ENCODE measurements at regions not wholly inside any gene's neighbourhood (a gene's known extent, or its start where the extent isn't known, plus 50 kb on each side); places are given as distances from the start of the nearest gene placed in this dataset.
"Not testable (repeated sequence)": the region's sequence is repeated elsewhere in the genome, so short reads cannot be mapped to it uniquely, and the experiment has no call there.

- DNase-seq (ENCODE audit: low read depth): no peak
Measured at GRCh38 chr13:37510441-37510840, 88.1 kb downstream of the POSTN start.

- DNase-seq (ENCODE audit: low read depth): no peak
Measured at GRCh38 chr13:37505531-37505930, 93.0 kb downstream of the POSTN start.

- DNase-seq (ENCODE audit: low read depth): no peak
Measured at GRCh38 chr13:37504251-37504650, 94.3 kb downstream of the POSTN start.

DNA sequence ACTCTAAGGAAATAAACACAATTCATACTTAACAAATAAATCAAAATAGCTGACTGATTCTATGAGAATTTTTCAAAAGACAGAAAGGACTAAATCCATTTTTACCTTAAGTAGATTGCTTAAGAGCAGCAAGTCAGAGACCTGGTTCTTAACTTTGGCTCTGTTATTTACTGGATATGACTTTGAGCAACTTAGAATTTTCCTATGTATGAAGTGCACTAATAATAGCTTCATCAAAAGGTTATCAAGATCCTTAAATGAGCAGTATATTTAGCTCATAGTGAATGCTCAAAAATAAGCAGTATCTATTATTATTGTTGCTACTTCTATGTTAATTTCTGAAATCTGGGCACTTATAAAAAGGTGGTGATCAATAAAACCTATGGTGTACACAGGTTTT is 95.3 kb downstream of the POSTN start:
- DNase-seq (ENCODE audit: low read depth): no peak

DNA sequence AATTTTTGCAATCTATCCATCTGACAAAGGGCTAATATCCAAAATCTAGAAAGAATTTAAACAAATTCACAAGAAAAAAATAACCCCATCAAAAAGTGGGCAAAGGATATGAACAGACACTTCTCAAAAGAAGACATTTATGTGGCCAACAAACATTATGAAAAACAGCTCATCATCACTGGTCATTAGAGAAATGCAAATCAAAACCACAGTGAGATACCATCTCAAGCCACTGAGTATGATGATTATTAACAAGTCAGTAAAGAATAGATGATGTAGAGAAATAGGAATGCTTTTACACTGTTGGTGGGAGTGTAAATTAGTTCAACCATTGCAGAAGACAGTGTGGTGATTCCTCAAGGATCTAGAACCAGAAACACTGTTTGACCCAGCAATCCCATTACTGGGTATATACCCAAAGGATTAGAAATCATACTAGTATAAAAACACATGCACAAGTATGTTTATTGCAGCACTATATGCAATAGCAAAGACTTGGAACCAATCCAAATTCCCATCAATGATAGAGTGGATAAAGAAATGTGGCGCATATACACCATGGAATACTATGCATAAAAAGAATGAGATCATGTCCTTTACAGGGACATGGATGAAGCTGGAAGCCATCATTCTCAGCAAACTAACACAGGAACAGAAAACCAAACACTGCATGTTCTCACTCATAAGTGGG is 96.1 kb downstream of the POSTN start:
- not testable (repeated sequence) for DNase-seq (ENCODE audit: low read depth)

DNA sequence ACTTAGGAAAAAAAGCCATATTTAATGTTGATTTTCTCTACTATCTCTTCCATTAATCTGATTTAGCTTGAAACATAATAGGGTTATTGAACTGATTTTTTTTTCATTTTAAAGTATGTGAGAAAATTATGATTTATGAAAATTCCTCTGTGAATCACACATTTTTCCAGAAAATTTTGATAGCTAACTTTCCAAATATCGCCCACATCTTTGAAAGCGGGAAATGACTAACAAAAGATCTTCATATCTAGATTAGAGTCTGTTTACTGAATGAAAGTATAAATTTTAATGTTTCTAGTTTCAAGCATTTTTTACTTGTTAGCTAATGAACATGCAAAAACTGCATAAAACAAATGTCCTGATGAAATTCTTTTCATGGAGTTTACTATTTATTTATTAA is 97.4 kb downstream of the POSTN start:
- DNase-seq (ENCODE audit: low read depth): no peak

DNA sequence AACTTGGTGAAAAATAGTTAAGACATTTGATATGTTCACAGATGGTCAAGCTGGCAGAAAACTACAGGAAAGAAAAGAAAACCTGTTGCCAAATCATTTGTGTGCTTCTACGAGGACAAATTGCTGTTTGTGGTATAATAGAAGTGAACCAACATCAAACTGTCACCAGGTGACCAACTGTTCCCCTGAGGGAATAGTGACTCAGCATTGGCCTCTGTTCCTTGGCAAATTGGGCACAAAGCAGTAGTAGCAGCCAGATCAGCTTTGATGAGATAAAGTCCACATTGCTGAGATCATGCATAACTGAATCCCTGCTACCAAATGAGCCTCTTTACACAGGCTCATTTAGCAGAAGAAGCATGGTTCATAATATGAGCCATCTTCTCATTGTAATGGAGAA is 103.5 kb downstream of the POSTN start:
- no peak for DNase-seq (ENCODE audit: low read depth)

GRCh38 chr13:37493775-37494174 is 104.8 kb downstream of the POSTN start:
- DNase-seq (ENCODE audit: low read depth): no peak

- no peak for DNase-seq (ENCODE audit: low read depth)
Measured at GRCh38 chr13:37492741-37493514, 105.6 kb downstream of the POSTN start.

- DNase-seq (ENCODE audit: low read depth): no peak
Measured at GRCh38 chr13:37492075-37492474, 106.5 kb downstream of the POSTN start.

DNA sequence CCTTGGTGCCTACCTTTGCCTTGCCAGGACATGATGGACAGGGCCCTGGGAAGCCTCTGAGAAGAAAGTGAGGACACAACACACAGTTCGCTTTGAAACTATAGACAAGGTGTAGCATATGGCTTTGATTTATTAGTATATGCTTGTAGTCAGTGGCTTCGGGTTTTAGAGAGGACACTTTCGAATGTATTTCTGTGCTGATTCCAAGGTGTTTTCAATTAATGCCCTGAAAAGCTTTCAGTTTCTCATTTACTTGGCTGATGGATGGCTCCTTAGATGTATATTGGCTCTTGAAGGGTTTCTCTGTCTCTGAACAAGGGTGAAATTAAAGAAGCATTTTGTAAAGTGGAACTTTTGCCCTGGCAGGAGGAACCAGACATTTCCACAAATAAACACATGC is 106.9 kb downstream of the POSTN start:
- no peak for DNase-seq (ENCODE audit: low read depth)

- DNase-seq (ENCODE audit: low read depth): no peak
Measured at GRCh38 chr13:37490176-37490779, 108.3 kb downstream of the POSTN start.

GRCh38 chr13:37488726-37489125 is 109.8 kb downstream of the POSTN start:
- DNase-seq (ENCODE audit: low read depth): no peak

GRCh38 chr13:37486171-37486681 is 112.3 kb downstream of the POSTN start:
- DNase-seq (ENCODE audit: low read depth): no peak

DNA sequence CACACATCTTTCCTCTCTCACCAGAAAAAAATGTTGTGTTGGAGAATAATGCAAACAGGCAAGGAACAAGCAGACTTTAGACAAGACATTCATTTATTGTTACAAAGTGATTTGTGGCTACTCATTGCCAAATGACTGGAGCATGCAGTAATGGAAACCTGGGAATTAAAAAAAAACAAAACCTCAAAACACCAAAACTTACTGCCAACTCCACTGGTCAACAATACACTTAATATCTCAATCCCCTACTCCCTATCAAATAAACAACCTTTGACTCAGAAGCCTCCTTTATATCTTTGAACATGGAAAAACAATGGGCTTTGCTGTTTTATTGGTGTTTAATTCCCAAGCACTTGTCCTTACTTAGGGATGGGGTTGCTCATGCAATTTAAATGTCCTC is 112.8 kb downstream of the POSTN start:
- DNase-seq (ENCODE audit: low read depth): no peak

- no peak for DNase-seq (ENCODE audit: low read depth)
Measured at GRCh38 chr13:37484056-37484455, 114.5 kb downstream of the POSTN start.

DNA sequence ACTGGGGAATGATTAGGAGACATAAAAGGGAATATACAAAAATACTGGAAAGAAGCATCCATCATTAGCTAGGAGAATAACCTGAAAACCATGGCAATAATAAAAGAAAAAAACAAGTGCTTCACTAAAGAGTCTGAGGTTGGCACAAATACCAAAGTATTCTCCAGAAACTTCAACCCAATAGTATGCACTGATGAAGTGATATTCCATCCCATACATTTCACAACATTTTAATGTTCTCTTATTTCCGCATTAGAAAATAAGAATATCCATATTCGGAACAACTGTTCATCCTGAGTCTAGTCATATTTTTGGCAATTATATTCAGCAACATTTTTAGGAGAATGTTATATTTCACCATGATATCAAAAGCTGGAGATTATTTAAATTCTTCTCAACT is 116.2 kb downstream of the POSTN start:
- no peak for DNase-seq (ENCODE audit: low read depth)

GRCh38 chr13:37481885-37482227 is 116.7 kb downstream of the POSTN start:
- DNase-seq (ENCODE audit: low read depth): no peak

DNA sequence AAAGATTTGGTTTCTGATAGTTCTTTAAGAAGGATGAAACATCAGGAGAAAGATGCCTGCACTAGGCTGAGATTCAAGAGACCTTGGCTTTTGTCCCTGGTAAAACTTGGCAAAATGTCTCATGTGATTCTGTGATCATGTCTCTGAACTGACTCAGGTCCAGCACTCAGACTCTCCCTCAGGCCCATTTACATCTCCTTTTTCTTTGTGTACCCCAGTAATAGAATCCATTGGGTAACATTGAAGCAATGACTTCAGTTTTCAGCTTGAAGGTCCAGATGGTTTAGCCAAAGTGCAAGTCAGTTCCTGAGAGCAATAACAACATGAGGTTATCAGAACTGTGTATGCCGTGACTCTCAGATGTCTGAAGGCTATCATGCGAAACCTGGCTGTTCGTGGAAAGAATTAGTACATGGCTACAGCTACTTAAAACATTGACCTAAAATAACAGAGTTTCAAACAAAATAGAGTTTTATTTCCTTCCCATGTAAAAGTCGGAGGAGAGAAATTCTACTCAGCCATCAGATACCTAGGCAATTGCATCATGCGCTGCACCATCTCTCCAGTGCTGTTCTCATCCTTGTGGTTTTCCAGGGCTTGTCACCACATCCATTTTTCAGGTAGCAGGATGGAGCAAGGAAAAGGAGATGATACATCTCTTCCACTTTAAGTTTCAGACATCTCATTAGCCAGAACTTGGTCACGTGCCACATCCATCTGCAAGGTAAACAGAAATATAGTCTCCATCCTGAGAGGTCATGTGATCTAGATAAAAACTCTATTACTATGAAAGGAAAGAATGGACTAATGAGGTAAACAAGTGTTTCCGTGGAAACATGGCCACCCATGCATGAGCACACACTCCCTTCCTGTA is 117.3 kb downstream of the POSTN start:
- no peak for DNase-seq (ENCODE audit: low read depth)

- no peak for DNase-seq (ENCODE audit: low read depth)
Measured at GRCh38 chr13:37479916-37480315, 118.7 kb downstream of the POSTN start.

DNA sequence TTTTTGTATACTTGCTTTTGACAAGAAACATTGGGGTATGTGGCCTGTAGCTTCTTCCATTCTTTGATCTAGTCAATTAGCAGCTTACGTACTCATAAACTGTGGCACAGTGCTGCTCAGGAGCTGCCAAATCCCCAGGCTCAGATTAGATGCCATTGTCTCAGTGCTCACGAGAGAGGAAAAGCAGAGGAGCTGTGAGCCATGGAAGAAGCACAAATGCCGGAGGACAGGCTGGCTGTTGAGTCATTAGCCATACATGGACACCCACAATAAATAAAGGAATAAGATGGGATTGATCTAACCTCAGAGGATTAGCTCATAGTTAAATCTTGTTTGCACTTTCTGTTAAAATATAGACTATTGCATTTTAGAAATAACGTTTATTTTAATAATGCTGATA is 121.7 kb downstream of the POSTN start:
- no peak for DNase-seq (ENCODE audit: low read depth)

- DNase-seq (ENCODE audit: low read depth): no peak
Measured at GRCh38 chr13:37475966-37476365, 122.6 kb downstream of the POSTN start.

Measured in HS-27A (cell line).